ENCODE measurements at regions not wholly inside any gene's neighbourhood (a gene's known extent, or its start where the extent isn't known, plus 50 kb on each side); places are given as distances from the start of the nearest gene placed in this dataset.

- Mint-ChIP-seq H3K27me3 (ENCODE audit: low read depth) (no peaks in the 10 kb centered on the region), H3K27ac (no peak overlapping the region), H3K4me1 (no peaks in the 10 kb centered on the region), H3K9me3 (no peaks in the 10 kb centered on the region), H3K36me3 (ENCODE audit: insufficient read depth in 1 of 3, low read depth in 3 of 3) (no peaks in the 10 kb centered on the region), H3K4me3 (no peak overlapping the region)
- DNase-seq = no peak
- Histone ChIP-seq H4K5ac (ENCODE audit: insufficient read length, low read depth, low read length) (no peak overlapping the region), H4K91ac (ENCODE audit: insufficient read length, low read depth, low read length) (no peak overlapping the region), H2BK20ac (ENCODE audit: low read depth, low read length, poor library complexity, severe bottlenecking) (no peak overlapping the region), H3K23ac (ENCODE audit: insufficient read length, low read depth, low read length) (no peak overlapping the region), H2BK15ac (ENCODE audit: low read depth, low read length) (no peak overlapping the region), H3K27ac (ENCODE audit: insufficient read length, low read depth, low read length) (no peak overlapping the region), H3T11ph (ENCODE audit: low read length) (no peak overlapping the region), H4K8ac (replicated peaks; ENCODE audit: insufficient read length, low read depth, low read length) (no peak overlapping the region), H3K56ac (ENCODE audit: insufficient read length, low read depth, low read length) (no peak overlapping the region), H2BK120ac (ENCODE audit: low read depth, low read length, poor library complexity, severe bottlenecking) (no peak overlapping the region), H3K4me1 (ENCODE audit: insufficient read depth, low read length) (no peaks in the 10 kb centered on the region; the same call in 1 of the 2 replicates), H2AFZ (ENCODE audit: low read length) (no peak overlapping the region), H3K18ac (ENCODE audit: insufficient read length, low read depth, low read length) (no peak overlapping the region), H3K9ac (ENCODE audit: extremely low read depth, insufficient read length, low read length) (no peak overlapping the region), H3K27me3 (ENCODE audit: insufficient read depth, low read length) (no peaks in the 10 kb centered on the region), H3K4me2 (ENCODE audit: insufficient read depth, insufficient read length, low read length) (no peak overlapping the region), H3K4ac (ENCODE audit: low read depth, low read length) (no peak overlapping the region), H3K79me2 (ENCODE audit: insufficient read depth, low read length) (no peaks in the 10 kb centered on the region), H3K9me3 (ENCODE audit: control insufficient read depth, low read depth, low read length) (no peaks in the 10 kb centered on the region), H2AK5ac (ENCODE audit: insufficient read length, low read length) (no peak overlapping the region), H2BK5ac (ENCODE audit: insufficient read length, low read length) (no peak overlapping the region), H2BK12ac (ENCODE audit: insufficient read length, low read depth, low read length) (no peak overlapping the region), H3K23me2 (ENCODE audit: insufficient read length, low read depth, low read length, poor library complexity, severe bottlenecking) (no peaks in the 10 kb centered on the region), H4K20me1 (ENCODE audit: control insufficient read depth, insufficient read depth, insufficient read length) (no peaks in the 10 kb centered on the region), H3K14ac (ENCODE audit: insufficient read depth, low read length) (no peak overlapping the region), H3K79me1 (ENCODE audit: insufficient read depth, low read depth, low read length, poor library complexity, severe bottlenecking) (no peaks in the 10 kb centered on the region)
- TF ChIP-seq CTCF (conservative IDR thresholded peaks at IDR 0.05) = no peak
- WGBS (ENCODE audit: extremely low coverage, insufficient read length, low lambda C conversion rate) = no CpG with 5 or more reads among the region's 2 CpGs
Observed at GRCh38 chr7:97298561-97298960, 181.1 kb downstream of the SDHAF3 start.
